OCI-LY7 (cell line): ENCODE measurements at regions not wholly inside any gene's neighbourhood (a gene's known extent, or its start where the extent isn't known, plus 50 kb on each side); places are given as distances from the start of the nearest gene placed in this dataset.

Experiments
- CTCF ChIP-seq: fragments of 200-600 bp; sonication (generic); conservative IDR thresholded peaks from 2 replicates; pipeline ENCODE4 v1.5.1; 2014; ENCODE audit warnings: mild to moderate bottlenecking, antibody characterized with exemption, low read length, moderate library complexity, mixed read lengths
- EZH2phosphoT487 ChIP-seq: fragments of 200-600 bp; sonication (generic); IDR thresholded peaks from 2 replicates; pipeline ENCODE4 v1.6.1; 2018; ENCODE audit warnings: low read depth, borderline replicate concordance, mild to moderate bottlenecking, mixed run types, antibody characterized with exemption, low read length, moderate library complexity, mixed read lengths

GRCh38 chr10:21313691-21314090, 211.8 kb downstream of the SKIDA1 start:
- no peak for TF ChIP-seq CTCF
- TF ChIP-seq EZH2phosphoT487: no peak
